Neuron (in vitro differentiated cells): ENCODE measurements at regions not wholly inside any gene's neighbourhood (a gene's known extent, or its start where the extent isn't known, plus 50 kb on each side); places are given as distances from the start of the nearest gene placed in this dataset.
"Not testable (repeated sequence)": the region's sequence is repeated elsewhere in the genome, so short reads cannot be mapped to it uniquely, and the experiment has no call there.

Experiments
- H2AFZ ChIP-seq: one replicate; pipeline ENCODE4 v1.6.1; 2013; ENCODE audit warnings: low read depth, mild to moderate bottlenecking, inconsistent platforms, low read length, moderate library complexity
- H3K27me3 ChIP-seq: one replicate; pipeline ENCODE4 v1.6.1; 2013; ENCODE audit warnings: low read length; ENCODE audit not compliant: insufficient read depth
- H3K36me3 ChIP-seq: one replicate; pipeline ENCODE4 v1.6.1; 2013; ENCODE audit warnings: low read length; ENCODE audit not compliant: insufficient read depth
- H3K4me1 ChIP-seq: one replicate; pipeline ENCODE4 v1.6.1; 2013; ENCODE audit warnings: low read length; ENCODE audit not compliant: insufficient read depth
- H3K4me3 ChIP-seq: 2 replicates; pipeline ENCODE4 v1.5.1; 2013; ENCODE audit warnings: mild to moderate bottlenecking, low read length, moderate library complexity
- H3K9me3 ChIP-seq: one replicate; pipeline ENCODE4 v1.6.1; 2013; ENCODE audit warnings: low read length

DNA sequence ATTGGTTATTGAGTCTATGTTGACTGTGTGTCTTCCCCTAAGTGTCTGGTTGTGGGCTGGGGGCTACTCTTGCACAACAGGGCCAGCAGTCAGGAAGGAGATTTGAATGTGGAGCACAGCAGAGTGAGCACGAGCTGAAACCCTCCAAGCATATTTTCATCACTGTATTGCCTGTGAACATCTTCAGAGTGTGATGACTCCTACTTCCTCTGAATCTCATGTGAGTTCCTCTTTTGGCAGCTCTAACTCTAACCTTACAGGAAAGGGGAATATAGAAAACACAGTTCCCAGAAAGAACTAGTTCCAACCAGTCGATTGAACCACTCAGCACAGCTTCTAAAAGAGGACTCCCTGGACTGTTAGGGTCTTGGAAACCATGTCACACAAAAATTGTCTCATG is 211.6 kb downstream of the RAP2B start:
- Histone ChIP-seq H3K9me3 (no peaks in the 10 kb centered on the region), H3K27me3 (no peaks in the 10 kb centered on the region), H3K36me3 (no peaks in the 10 kb centered on the region), H3K4me1 (no peaks in the 10 kb centered on the region), H3K4me3 (no peak overlapping the region), H2AFZ (no peak overlapping the region)

DNA sequence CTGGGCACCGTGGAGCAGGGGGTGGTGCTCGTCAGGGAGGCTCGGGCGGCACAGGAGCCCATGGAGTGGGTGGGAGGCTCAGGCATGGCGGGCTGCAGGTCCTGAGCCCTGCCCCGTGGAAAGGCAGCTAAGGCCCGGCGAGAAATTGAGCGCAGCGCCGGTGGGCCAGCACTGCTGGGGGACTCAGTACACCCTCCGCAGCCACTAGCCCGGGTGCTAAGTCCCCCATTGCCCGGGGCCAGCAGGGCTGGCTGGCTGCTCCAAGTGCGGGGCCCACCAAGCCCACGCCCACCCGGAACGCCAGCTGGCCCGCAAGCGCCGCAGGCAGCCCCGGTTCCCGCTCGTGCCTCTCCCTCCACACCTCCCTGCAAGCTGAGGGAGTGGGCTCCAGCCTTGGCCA is 216.3 kb downstream of the RAP2B start:
- H3K9me3 ChIP-seq, H3K36me3 ChIP-seq, H3K4me3 ChIP-seq, H3K27me3 ChIP-seq, H2AFZ ChIP-seq, H3K4me1 ChIP-seq: not testable (repeated sequence)

- Histone ChIP-seq H3K9me3 (no peaks in the 10 kb centered on the region), H3K4me1 (no peaks in the 10 kb centered on the region), H3K27me3 (no peaks in the 10 kb centered on the region), H3K36me3 (no peaks in the 10 kb centered on the region), H3K4me3 (no peak overlapping the region), H2AFZ (no peak overlapping the region)
Measured at GRCh38 chr3:153379516-153379915, 217.5 kb downstream of the RAP2B start.

- no peak overlapping the region for H2AFZ ChIP-seq
- H3K4me1 ChIP-seq: no peaks in the 10 kb centered on the region
- H3K9me3 ChIP-seq: no peaks in the 10 kb centered on the region
- no peaks in the 10 kb centered on the region for H3K36me3 ChIP-seq
- H3K27me3 ChIP-seq: no peaks in the 10 kb centered on the region
- no peak overlapping the region for H3K4me3 ChIP-seq
Measured at GRCh38 chr3:153385343-153385742, 223.3 kb downstream of the RAP2B start.

GRCh38 chr3:153392363-153392762 is 230.3 kb downstream of the RAP2B start:
- H3K4me3 ChIP-seq: no peak overlapping the region
- no peak overlapping the region for H2AFZ ChIP-seq

GRCh38 chr3:153394017-153394416 is 232.0 kb downstream of the RAP2B start:
- H3K27me3 ChIP-seq: no peaks in the 10 kb centered on the region
- no peak overlapping the region for H2AFZ ChIP-seq
- no peaks in the 10 kb centered on the region for H3K4me1 ChIP-seq
- H3K9me3 ChIP-seq: no peaks in the 10 kb centered on the region
- no peaks in the 10 kb centered on the region for H3K36me3 ChIP-seq
- H3K4me3 ChIP-seq: no peak overlapping the region

More at GRCh38 chr3:153392363-153392762, 230.3 kb downstream of the RAP2B start:
- Histone ChIP-seq H3K36me3 (no peaks in the 10 kb centered on the region), H3K27me3 (no peaks in the 10 kb centered on the region), H3K9me3 (no peaks in the 10 kb centered on the region), H3K4me1 (no peaks in the 10 kb centered on the region)

GRCh38 chr3:153396581-153396980 is 234.6 kb downstream of the RAP2B start:
- H3K27me3 ChIP-seq: no peaks in the 10 kb centered on the region
- H3K9me3 ChIP-seq: no peaks in the 10 kb centered on the region
- H3K36me3 ChIP-seq: no peaks in the 10 kb centered on the region
- H2AFZ ChIP-seq: no peak overlapping the region
- H3K4me1 ChIP-seq: no peaks in the 10 kb centered on the region
- no peak overlapping the region for H3K4me3 ChIP-seq

GRCh38 chr3:153397794-153398193 is 235.8 kb downstream of the RAP2B start:
- no peak overlapping the region for H3K4me3 ChIP-seq
- H3K36me3 ChIP-seq: no peaks in the 10 kb centered on the region
- H3K27me3 ChIP-seq: no peaks in the 10 kb centered on the region
- no peaks in the 10 kb centered on the region for H3K9me3 ChIP-seq
- no peak overlapping the region for H2AFZ ChIP-seq
- no peaks in the 10 kb centered on the region for H3K4me1 ChIP-seq

DNA sequence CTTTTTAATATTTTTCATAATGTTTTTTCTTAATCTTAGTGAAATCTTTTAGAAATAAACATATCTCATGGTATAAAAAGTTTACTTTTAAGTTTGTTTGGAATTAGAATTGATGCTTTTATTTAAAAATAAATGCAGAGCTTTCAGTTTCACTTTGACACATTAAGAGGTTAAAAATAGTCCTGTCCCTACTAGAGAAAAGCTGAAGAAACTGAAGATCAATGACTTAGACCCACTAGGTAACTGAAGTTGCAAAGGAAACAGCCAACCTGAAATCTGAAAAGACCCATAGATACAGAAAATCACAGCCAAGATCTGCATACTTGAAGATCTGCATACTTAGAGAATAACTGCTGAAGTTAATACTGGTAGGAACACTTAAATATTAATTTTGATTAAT is 237.6 kb downstream of the RAP2B start:
- H3K27me3 ChIP-seq: no peaks in the 10 kb centered on the region
- no peak overlapping the region for H2AFZ ChIP-seq
- H3K4me1 ChIP-seq: no peaks in the 10 kb centered on the region
- no peaks in the 10 kb centered on the region for H3K36me3 ChIP-seq
- H3K9me3 ChIP-seq: no peaks in the 10 kb centered on the region
- no peak overlapping the region for H3K4me3 ChIP-seq

DNA sequence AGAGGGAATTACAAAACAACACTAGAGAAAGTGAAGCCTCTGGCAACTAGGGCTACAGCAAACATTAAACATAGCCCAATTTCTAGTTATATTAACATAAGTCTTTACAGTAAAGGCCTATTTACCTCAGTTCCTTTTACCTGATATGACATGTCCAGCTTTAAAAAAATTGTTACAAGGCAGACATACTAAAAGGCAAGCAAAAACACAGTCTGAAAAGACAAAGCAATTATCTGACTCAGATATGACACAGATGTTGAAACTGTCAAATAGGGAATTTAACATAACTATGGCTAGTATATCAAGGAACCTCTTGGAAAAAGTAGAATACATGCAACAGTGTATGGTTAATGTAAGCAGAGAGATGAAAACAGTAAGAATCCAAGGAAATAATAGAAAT is 238.6 kb downstream of the RAP2B start:
- Histone ChIP-seq H3K4me3 (no peak overlapping the region), H2AFZ (no peak overlapping the region), H3K36me3 (no peaks in the 10 kb centered on the region), H3K27me3 (no peaks in the 10 kb centered on the region), H3K4me1 (no peaks in the 10 kb centered on the region), H3K9me3 (no peaks in the 10 kb centered on the region)

DNA sequence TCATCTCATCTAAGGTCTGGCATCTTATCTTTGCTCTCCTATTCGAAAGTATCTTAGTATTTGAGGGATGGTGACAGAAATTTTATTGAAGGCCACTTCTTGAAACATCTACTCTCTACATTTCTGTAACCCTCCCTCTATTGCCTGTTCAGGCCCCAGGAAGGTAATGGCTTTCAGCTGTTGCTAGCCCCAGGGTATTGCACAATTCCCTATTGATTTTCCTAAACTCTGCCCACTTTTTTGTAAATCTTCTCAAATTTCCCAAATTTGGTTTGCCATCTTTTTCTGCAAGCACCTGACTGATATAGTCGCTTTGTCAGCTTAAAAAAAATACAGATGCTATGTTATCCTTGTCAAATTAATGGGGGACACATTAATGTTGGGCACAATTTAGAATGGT is 242.1 kb downstream of the RAP2B start:
- Histone ChIP-seq H3K4me1 (no peaks in the 10 kb centered on the region), H3K27me3 (no peaks in the 10 kb centered on the region), H2AFZ (no peak overlapping the region), H3K4me3 (no peak overlapping the region), H3K9me3 (no peaks in the 10 kb centered on the region), H3K36me3 (no peaks in the 10 kb centered on the region)

DNA sequence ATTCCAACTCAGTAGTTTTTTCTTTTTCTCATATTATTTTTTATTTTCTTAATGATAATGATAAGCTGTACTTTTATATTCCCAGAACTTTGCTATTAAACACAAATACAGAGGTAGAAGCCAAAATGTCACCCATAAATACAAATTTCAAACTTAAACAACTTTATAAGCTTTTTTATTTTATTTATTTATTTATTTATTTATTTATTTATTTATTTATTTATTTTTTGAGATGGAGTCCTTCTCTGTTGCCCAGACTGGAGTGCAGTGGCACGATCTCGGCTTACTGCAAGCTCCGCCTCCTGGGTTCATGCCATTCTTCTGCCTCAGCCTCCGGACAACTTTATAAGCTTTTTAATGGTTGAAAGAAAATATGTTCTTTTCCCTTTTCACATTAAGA is 243.3 kb downstream of the RAP2B start:
- H3K4me3 ChIP-seq, H3K36me3 ChIP-seq, H3K4me1 ChIP-seq: not testable (repeated sequence)

GRCh38 chr3:153410517-153410916 is 248.5 kb downstream of the RAP2B start:
- no peaks in the 10 kb centered on the region for H3K4me1 ChIP-seq
- no peaks in the 10 kb centered on the region for H3K27me3 ChIP-seq
- H2AFZ ChIP-seq: no peak overlapping the region
- H3K9me3 ChIP-seq: no peaks in the 10 kb centered on the region
- H3K4me3 ChIP-seq: no peak overlapping the region
- no peaks in the 10 kb centered on the region for H3K36me3 ChIP-seq

More for the DNA sequence above, 243.3 kb downstream of the RAP2B start:
- not testable (repeated sequence) for H3K9me3 ChIP-seq, H2AFZ ChIP-seq, H3K27me3 ChIP-seq

DNA sequence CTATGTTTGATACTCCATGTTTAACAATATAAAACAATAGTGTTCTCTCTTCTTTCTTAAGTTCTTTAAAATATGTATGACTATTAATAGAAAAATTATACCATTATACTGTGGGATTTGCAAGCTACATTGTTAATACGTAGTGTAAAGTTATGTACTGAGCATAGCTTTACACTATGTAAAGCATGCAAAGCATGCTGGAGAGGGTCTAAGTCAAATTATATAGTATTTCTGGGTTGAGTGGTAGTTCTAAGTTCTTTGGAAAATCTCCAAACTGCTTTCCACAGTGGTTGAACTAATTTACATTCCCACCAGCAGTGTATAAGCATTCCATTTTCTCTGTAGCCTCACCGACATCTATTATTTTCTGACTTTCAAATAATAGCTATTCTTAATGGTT is 253.0 kb downstream of the RAP2B start:
- Histone ChIP-seq H3K9me3 (no peaks in the 10 kb centered on the region), H3K36me3 (no peaks in the 10 kb centered on the region), H3K27me3 (no peaks in the 10 kb centered on the region), H3K4me3 (no peak overlapping the region), H3K4me1 (no peaks in the 10 kb centered on the region), H2AFZ (no peak overlapping the region)
